HL-60/S4 treated with retinoic acid at 250 ng/mL for 4 days and 3 days (cell line): ENCODE measurements at regions not wholly inside any gene's neighbourhood (a gene's known extent, or its start where the extent isn't known, plus 50 kb on each side); places are given as distances from the start of the nearest gene placed in this dataset.
"Not testable (repeated sequence)": the region's sequence is repeated elsewhere in the genome, so short reads cannot be mapped to it uniquely, and the experiment has no call there.

Source experiments
- in situ Hi-C: fragments of 300-500 bp; cut with MboI; formaldehyde crosslinking; loops from 2 replicates; pipeline ENCODE4 v1.7.0; 2022; ENCODE audit warnings: low sequenced_read_pairs

GRCh38 chr21:28381000-28381745 lies 611.5 kb downstream of the LTN1 start:
- in situ Hi-C loops: not testable (repeated sequence)

- in situ Hi-C loops: no loop called here
Measured at GRCh38 chr21:28380241-28380640, 612.4 kb downstream of the LTN1 start.

DNA sequence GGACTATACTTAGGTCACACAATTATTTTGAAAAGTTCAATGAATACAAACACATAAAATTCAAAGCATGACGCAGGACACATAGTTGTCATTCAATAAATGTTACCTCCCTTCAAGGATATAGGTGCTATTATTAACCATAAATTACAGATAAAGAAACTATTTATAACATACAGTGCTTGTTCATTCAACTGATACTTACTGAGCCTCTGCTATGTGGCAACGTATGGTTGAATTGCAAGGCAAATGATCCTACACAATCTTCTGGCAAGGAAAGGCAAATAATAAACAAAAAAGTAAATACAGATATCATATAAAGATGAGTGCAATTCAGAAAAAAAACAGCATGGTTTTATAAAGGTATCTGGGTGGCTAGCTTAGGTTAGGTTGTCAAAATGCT lies 614.7 kb downstream of the LTN1 start:
- in situ Hi-C loops: no loop called here

GRCh38 chr21:28375708-28376385 lies 616.8 kb downstream of the LTN1 start:
- in situ Hi-C loops: no loop called here

DNA sequence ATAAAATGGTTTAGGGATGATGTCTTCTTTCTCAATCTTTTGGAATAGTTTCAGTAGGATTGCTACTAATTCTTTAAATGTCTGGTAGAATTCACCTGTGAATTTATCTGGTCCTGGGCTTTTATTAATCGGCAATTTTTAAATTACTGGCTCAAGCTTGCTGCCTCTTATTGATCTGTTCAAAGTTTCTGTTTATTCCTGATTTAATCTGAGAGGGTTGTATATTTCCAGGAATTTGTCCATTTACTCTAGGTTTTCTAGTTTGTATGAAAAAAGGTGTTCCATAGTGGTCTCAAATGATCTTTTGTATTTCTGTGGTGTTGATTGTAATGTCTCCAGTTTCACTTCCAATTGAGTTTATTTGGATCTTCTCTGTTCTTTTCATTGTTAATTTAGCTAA lies 617.8 kb downstream of the LTN1 start:
- in situ Hi-C loops: no loop called here

- in situ Hi-C loops: no loop called here
Measured at GRCh38 chr21:28371713-28372112, 621.0 kb downstream of the LTN1 start.

- in situ Hi-C loops: no loop called here
Measured at GRCh38 chr21:28359300-28359699, 633.4 kb downstream of the LTN1 start.

GRCh38 chr21:28358702-28359101 lies 634.0 kb downstream of the LTN1 start:
- in situ Hi-C loops: no loop called here

DNA sequence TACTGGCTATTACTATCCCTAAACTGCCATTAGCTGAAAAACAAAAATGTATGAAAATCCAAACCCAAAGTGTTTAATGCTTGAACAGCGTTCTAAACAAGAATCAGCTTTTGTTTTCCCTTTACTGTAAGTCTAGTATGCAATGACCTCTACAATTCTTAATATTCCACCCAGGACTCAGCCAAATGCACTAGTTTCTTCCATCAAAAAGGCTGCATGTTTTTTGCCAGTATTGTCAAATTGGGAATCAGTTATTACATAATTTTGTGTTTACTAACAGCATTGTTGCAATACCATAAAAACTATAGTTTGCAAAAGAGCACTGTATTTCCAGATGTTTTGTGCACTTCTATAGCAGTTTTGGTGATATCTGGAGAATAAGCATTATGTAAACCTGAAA lies 634.5 kb downstream of the LTN1 start:
- in situ Hi-C loops: no loop called here

DNA sequence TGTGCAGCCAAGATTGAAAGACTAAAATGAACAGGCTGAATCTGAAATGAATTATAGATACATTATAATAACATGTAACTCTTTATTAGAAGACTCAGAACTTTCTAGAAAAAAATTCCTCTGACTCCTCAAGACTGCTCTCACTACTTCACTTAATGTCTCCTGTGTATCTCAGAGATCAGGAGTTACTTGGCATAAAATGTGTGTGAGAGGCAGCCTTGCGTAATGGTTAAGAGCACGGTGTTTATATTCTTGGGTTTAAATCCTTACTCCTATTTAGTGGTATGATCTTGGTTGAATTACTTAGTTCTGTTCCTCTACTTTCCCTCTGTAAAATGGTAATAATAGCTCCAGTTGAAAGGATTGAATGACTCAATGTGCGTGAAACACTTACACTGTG lies 634.9 kb downstream of the LTN1 start:
- in situ Hi-C loops: no loop called here

- in situ Hi-C loops: no loop called here
Measured at GRCh38 chr21:28356422-28356821, 636.3 kb downstream of the LTN1 start.

DNA sequence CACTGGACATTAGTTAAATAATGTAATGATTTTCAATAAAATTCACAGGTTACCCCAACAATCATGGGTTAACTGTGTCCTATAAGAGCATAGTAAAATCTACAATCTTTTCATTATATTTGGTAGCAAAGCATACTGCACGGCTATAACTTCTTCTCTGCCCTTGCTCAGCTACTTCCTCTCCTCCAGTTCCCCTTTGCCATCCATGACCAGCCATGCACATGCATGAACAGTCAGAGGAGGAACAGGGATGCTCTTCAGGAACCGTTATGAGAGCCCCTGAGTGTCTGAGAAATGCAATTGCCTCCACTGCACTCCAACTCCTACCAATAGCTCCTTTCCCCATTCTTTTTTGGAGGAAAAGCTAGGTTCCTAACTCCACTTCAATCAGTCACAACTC lies 646.7 kb downstream of the LTN1 start:
- in situ Hi-C loops: no loop called here

GRCh38 chr21:28344985-28345384 lies 647.7 kb downstream of the LTN1 start:
- in situ Hi-C loops: no loop called here

DNA sequence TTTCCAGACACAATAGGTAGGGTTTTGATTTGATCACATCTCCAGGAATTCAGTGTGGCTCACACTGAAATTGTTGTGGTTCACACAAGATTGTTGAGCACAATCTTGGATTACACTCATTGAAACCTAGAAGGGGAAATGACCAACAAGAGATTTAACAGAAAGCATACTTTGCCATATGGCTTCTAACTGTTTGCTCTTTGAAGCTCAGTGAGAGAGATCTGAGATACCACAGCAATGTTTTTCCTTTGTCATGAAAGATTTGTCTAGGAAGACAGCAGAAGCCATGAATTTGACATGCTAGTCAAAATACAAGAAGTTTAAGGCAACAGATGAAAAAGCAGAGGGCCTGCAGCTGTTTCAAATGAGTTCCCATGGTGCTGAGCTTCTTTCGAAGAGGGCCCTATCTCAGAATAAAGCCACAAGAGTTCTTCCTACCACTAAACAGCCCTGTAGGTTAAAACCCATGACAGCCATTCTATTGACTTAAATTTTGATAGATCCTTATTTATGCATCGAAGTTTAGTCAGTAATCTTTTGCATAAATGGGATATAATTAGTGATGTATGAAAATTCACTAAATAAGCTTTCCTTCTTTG lies 650.4 kb downstream of the LTN1 start:
- in situ Hi-C loops: no loop called here

GRCh38 chr21:28339403-28339802 lies 653.3 kb downstream of the LTN1 start:
- in situ Hi-C loops: no loop called here

- in situ Hi-C loops: no loop called here
Measured at GRCh38 chr21:28338701-28339305, 653.9 kb downstream of the LTN1 start.

- in situ Hi-C loops: no loop called here
Measured at GRCh38 chr21:28337315-28337714, 655.4 kb downstream of the LTN1 start.

- in situ Hi-C loops: no loop called here
Measured at GRCh38 chr21:28336314-28336713, 656.4 kb downstream of the LTN1 start.

- in situ Hi-C loops: no loop called here
Measured at GRCh38 chr21:28334407-28334806, 658.3 kb downstream of the LTN1 start.

GRCh38 chr21:28333578-28334075 lies 659.0 kb downstream of the LTN1 start:
- in situ Hi-C loops: no loop called here

GRCh38 chr21:28332796-28333195 lies 659.9 kb downstream of the LTN1 start:
- in situ Hi-C loops: no loop called here

- in situ Hi-C loops: no loop called here
Measured at GRCh38 chr21:28325618-28326017, 667.1 kb downstream of the LTN1 start.
